H54 (cell line): ENCODE measurements at regions not wholly inside any gene's neighbourhood (a gene's known extent, or its start where the extent isn't known, plus 50 kb on each side); places are given as distances from the start of the nearest gene placed in this dataset.

Experiments
- DNase-seq: peaks from one replicate; pipeline ENCODE4 v3.0.0; 2011; ENCODE audit warnings: low spot score, mixed read lengths; ENCODE audit not compliant: insufficient read length
- FAIRE-seq: peaks from 3 replicates; lab custom pipeline; 2011; peaks lifted over from hg19 to GRCh38; lab: Jason Lieb, UNC
- POLR2A ChIP-seq: IDR thresholded peaks from 2 replicates; pipeline ENCODE4 v1.6.1; 2011; ENCODE audit warnings: low read depth, mild to moderate bottlenecking, low read length

- FAIRE-seq (no peak), DNase-seq (no peak)
- no peak for TF ChIP-seq POLR2A
Observed at GRCh38 chr3:24911076-24911475, 416.4 kb upstream of the THRB start.

- FAIRE-seq (no peak), DNase-seq (no peak)
- no peak for TF ChIP-seq POLR2A
Observed at GRCh38 chr3:24915639-24916038, 421.0 kb upstream of the THRB start.

- TF ChIP-seq POLR2A = no peak
- no peak for DNase-seq
- FAIRE-seq = no peak
Observed at GRCh38 chr3:24917908-24918307, 423.3 kb upstream of the THRB start.

- FAIRE-seq (no peak), DNase-seq (no peak)
- no peak for TF ChIP-seq POLR2A
Observed at GRCh38 chr3:24923570-24923969, 428.9 kb upstream of the THRB start.

- TF ChIP-seq POLR2A = no peak
- FAIRE-seq (no peak), DNase-seq (no peak)
Observed at GRCh38 chr3:24929521-24929920, 434.9 kb upstream of the THRB start.

DNA sequence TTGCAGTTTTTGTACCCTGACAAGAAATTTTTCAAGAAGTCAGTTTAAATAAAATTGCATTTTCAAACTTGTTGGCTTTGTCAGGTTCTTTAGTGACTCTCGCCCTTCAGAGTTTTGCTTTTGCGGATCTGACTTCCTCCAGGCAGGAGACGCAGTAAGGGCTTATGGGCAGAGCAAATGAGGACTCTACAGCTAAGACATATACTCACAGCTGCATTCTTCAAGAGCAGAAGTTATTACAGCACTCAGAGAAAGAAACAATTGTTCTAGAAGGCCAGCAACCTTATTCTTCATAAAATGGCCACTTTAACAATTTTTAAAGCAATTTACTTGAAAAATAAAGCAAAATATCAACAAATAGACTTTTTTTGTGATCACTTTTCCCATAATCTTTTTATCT, 438.8 kb upstream of the THRB start:
- DNase-seq (no peak), FAIRE-seq (no peak)
- no peak for TF ChIP-seq POLR2A

DNA sequence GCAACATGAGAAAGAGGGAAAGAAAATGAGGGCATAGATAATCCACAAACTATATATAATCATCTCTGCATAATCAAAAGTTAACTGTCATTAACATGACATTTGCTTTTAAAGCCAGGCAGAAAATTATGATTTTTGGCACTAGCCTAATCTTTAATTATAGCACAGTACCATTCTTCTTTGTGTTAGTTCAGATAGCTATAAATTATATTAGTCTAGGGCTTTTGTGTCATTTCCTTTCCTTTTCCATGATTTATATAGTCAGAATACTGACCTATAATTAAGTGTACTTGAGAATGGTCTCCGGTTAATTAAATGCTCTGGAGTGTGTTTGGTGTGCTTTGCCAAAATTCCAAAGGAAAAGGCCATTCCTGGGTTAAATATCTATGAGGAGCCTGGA, 441.9 kb upstream of the THRB start:
- FAIRE-seq (no peak), DNase-seq (no peak)
- TF ChIP-seq POLR2A = no peak

DNA sequence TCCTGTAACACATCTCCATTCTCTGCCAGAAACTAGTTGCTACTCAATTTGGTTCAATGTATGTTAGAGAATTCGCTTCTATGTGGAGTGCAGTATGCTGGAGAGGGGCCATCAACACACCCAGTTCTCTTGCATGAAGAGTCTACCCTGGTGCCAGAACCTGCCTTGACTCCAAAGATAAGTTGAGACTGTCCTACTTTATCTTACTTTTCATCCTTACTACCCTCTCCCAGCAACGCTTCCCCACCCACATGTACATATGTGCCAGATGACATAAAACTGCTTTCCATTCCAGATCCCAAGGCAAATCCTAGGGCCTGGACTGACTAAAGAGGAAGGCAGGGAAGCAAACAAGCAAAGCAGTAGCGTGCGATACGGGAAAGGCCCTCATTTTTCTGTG, 442.6 kb upstream of the THRB start:
- no peak for DNase-seq
- no peak for TF ChIP-seq POLR2A
- FAIRE-seq = no peak

- TF ChIP-seq POLR2A = no peak
- FAIRE-seq (no peak), DNase-seq (no peak)
Observed at GRCh38 chr3:24937780-24938179, 443.1 kb upstream of the THRB start.

DNA sequence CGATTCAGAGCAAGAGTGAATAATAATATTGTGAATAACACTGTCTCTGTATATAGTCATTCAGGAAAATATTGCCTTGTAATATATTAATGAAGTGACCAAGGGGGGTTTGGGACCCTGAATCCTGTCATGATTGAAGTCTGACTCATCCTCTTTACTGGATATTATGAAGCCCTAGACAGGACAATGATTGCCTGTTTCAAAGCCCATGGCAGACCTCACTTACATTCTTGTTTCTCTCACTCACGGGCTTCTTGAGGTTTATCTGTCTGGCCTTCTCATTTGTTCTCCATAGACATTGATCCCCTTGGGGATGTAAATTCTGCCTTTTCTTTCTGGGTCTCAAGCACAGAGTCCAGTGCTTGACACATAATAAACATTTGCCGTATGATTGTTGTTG, 449.3 kb upstream of the THRB start:
- no peak for DNase-seq
- FAIRE-seq = no peak
- no peak for TF ChIP-seq POLR2A

- FAIRE-seq (no peak), DNase-seq (no peak)
- TF ChIP-seq POLR2A = no peak
Observed at GRCh38 chr3:24944805-24945520, 450.3 kb upstream of the THRB start.

- FAIRE-seq = no peak
- no peak for DNase-seq
- TF ChIP-seq POLR2A = no peak
Observed at GRCh38 chr3:24945563-24945962, 450.9 kb upstream of the THRB start.

GRCh38 chr3:24947103-24947502, 452.5 kb upstream of the THRB start:
- no peak for DNase-seq
- FAIRE-seq = no peak
- TF ChIP-seq POLR2A = no peak

GRCh38 chr3:24951180-24951579, 456.5 kb upstream of the THRB start:
- no peak for TF ChIP-seq POLR2A
- FAIRE-seq (no peak), DNase-seq (no peak)

- TF ChIP-seq POLR2A = no peak
- no peak for FAIRE-seq
- no peak for DNase-seq
Observed at GRCh38 chr3:24952388-24952787, 457.7 kb upstream of the THRB start.
